ENCODE measurements at regions not wholly inside any gene's neighbourhood (a gene's known extent, or its start where the extent isn't known, plus 50 kb on each side); places are given as distances from the start of the nearest gene placed in this dataset.

- DNase-seq: no peak
These were observed 351.2 kb downstream of the CDH2 start for GRCh38 chr18:27825689-27826088.

DNA sequence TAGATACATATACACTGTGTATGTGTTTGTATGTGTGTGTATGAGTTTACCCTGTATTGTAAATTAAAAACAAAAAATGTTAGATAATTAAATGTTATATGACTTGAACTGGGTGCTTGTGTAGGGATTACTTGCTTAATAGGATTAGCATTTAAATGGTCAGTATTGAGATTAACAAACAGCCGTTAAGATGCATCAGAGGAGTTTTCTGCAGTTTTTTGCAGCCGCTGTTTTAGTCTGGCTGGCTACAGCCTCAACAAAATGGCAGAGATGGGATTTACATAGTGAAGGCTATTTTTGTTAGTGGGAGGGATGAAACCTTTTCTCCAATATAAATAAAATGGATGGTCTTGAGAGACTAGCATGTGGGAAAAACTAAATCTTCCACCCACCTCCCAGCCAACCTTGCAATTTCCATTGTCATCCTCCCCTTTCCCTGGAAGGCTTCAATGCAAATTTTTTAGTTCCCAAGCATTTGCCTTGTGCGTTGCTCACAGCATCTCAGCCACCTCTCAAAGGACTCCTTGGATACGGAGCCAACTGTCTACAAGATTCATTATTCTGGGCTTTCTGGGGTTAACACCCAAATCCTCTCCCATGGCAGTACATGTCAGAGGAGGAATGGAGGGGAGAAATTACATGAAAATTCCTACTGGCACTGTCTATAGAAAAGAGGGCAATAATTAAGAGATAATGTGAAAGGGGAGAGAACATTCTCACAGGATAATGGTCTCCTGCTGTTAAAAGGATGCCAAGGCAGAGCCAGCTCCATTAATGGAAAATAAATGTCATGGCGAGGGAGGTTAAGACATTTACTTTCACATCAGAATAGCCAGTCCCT is 351.9 kb downstream of the CDH2 start:
- DNase-seq: no peak

GRCh38 chr18:27824275-27824674 is 352.7 kb downstream of the CDH2 start:
- DNase-seq: no peak

DNA sequence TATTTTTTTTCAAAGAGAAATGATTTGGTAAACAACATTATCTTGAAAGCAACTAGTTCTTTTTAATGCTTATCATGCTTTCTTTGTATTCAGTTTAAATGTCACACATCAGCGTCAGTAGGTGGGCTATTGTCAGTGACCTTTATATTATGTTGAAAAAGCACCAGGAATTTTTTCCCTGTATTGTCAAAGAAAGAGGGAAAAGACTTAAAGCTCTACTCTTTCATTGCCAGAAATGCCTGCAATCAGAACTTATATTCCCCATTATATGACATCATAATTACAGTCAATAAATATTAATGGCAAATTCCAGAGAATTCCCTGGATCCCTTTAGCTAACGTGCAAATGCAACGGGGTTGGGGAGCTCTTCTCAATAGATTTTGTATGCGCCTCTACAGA is 353.9 kb downstream of the CDH2 start:
- no peak for DNase-seq

DNA sequence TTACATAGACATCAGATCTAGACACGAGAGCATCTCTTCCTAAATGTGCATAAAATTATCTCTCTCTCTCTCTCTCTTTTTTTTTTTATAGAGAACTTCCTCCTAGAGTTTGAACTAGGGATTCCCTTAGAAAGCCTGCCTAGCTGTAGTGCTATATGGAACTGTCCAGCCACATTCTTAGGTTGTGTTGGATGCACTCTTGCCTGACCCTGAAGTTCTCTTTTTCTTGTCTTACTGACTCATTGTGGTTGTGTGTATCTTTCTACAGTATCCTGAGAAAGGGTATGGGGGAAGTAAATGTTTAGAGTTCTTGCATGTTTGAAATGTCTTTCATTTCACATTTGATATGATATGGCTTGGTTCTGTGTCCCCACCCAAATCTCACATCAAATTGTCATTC is 368.2 kb downstream of the CDH2 start:
- DNase-seq: no peak

GRCh38 chr18:27803957-27804356 is 373.0 kb downstream of the CDH2 start:
- no peak for DNase-seq

DNA sequence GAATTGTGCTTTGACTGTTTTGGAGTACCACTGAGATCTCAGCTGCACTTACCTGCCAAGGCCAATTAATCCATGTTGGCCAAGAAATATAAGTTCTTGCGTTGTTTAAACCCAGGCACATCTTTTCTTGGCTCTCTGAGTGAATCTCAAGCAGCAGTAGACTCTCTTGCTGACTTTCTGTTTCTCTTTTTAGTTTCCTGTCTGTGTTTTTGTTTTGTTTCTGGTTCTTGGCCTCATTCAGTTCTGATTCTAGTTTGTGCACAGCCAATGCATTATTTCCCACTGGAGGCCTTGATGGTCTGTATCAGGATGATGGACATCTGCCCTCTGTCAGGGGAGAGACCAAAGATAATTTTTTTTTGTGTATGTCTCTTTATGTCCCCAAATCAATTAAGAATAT is 379.4 kb downstream of the CDH2 start:
- no peak for DNase-seq

DNA sequence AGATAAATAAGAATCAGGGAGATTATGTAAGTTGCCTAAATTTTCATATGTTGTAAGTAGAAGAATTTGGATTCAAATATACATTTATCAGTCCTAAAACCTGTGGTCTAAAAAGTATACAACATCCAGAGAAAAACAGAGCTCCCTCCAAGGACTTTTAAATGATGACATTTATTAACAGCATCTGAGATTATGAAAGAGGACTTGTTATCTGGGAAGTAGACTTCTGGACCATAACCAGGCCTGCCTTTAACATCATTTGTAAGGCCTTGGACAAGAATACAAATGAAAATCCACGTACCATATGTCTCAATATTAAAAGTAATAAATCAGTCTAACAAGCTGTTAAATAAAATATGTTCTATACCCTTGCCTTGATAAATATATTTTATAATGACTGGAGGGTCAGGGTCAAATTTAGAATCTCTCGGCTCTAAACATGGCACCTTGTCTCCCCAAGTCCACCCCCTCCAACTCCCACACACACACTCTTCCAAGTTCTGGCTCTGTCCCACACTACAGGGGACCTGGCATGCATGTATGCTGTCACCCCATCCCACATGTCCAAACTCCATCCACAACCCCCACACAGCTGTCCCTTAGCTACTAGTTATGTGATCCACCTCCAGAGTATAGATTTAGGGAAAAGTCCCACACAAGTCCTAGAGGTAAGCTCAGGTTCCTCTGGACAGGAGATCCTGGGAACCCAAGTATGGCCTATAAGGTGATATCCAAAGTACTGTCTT is 382.6 kb downstream of the CDH2 start:
- no peak for DNase-seq

DNA sequence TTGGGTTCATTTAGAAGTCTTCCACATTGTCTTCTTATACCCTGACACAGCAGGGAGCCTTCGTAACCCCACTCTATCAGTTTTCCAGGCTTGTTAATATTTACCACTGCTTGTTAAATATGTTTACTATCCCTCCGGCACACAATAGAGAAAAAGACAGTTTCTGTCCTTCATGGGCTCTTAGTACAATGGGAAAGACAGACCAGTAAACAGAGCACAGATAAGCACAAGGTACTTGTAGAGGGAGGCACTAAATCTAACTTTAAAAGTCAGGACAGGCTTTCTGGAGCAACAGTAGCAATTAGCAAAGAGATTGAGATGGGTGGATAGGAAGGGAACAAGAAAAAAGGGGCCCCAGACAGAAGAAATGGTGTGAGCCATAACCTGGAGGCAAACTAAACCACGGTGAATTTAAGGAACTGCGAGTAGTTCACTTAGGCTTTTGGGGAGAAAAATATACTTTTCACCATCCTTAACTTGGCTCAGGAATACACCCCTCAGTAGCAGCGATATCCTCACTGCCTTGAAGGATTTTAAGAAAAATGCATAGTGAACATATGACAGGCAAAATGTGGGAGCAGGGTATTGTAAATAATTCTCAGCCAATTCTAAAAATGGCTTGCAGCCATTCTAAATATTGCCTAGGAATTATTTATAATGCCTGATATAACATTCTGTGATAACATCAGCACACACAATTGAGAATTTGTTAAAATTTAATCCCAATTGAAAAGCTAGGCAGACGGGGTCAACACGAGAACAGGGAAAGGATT is 383.7 kb downstream of the CDH2 start:
- DNase-seq: no peak

DNA sequence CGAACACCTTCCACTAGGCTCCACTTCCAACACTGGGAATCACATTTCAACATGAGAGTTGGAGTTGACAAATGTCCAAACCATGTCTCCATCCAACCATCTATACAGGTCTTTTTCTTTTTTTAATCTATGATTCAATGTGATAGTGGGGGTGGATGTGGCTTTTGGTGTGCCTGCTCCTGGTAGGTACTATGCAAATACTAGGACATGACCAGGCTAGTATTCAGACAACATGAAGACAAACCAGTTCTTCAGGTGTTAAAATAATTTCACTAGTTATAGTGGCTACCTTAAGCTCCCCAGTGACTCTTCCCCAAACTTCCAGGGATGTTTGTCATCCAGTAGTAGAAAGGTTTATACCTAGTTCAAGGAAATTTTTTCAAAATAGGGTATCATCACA is 387.5 kb downstream of the CDH2 start:
- DNase-seq: no peak

DNA sequence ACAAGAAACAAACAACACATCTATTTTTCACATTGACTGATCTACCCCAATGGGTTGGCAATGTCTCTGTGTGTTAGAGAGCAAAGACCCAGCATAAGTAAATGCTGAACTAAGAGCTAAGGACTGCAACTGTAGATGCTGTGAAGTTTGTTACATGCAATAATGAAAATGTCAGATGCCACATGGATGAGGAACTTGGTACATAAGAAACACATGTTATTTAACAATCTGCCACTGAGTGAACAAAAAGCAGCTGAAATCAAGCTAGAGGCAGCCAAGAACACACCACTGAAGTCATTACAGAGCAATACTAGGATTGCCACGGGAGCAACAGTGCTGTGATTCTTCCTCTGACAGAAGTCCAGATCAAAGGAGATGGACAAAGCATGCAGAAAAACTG is 389.4 kb downstream of the CDH2 start:
- DNase-seq: no peak

- DNase-seq: no peak
These were observed 391.0 kb downstream of the CDH2 start for GRCh38 chr18:27785815-27786471.

- no peak for DNase-seq
These were observed 396.7 kb downstream of the CDH2 start for GRCh38 chr18:27780061-27780745.

DNA sequence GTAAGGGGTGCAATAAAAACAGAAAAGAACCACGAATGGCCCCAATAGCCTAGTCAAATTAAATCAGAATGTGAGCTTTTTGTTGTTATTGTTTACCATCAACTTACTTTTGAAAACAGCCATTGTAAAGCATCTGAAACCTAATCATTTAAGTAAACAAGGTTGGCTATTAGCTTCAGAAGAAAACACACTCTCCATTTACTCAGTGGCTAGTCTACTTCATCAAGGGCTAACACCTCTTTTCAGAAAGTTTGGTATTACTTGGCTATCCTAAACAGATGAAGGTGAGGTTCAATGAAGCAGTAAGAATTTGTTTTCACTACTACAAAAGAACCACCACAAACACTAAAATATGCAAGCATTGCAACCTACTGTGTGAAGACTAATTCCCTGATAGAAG is 398.0 kb downstream of the CDH2 start:
- no peak for DNase-seq

DNA sequence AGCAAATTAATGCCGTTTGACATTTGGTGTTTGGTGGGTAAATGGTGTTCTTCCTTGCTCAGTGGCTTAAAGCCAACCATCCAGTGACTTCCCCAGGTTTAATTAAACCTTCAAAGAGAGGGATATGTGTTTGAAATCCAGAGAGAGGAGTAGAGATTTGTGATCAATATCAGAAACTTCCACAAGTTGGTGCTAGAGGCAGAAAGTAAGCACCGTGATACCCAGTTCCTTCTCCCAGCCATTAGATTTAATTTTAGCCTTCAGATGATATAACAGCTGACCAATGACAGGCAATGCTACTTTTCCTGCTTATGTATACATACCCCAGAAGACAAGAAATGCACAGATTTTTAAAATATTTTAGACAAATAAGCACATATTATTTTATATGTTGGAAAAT is 398.5 kb downstream of the CDH2 start:
- DNase-seq: no peak

DNA sequence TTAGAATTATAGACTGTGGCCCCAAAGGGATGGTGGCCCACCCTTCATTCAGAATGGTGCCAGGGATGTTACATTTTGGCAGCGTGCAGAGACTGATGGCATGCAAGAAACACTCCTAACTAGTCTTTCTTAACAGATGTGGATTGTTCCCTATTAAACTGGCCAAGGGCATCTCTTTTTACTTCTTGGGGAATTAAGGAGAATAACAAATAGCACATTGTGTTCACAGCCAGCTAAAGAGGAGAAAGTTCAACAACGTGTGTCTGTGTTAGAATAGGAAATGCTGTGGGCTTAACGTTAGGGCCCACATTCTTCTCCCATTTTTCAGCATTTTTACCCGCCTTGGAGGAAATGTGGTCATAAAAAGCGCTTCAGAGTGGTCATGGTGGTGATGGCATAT is 404.8 kb downstream of the CDH2 start:
- no peak for DNase-seq

- no peak for DNase-seq
These were observed 405.4 kb downstream of the CDH2 start for GRCh38 chr18:27771571-27771970.

- no peak for DNase-seq
These were observed 407.8 kb downstream of the CDH2 start for GRCh38 chr18:27769152-27769551.

GRCh38 chr18:27763936-27764335 is 413.0 kb downstream of the CDH2 start:
- DNase-seq: no peak

DNA sequence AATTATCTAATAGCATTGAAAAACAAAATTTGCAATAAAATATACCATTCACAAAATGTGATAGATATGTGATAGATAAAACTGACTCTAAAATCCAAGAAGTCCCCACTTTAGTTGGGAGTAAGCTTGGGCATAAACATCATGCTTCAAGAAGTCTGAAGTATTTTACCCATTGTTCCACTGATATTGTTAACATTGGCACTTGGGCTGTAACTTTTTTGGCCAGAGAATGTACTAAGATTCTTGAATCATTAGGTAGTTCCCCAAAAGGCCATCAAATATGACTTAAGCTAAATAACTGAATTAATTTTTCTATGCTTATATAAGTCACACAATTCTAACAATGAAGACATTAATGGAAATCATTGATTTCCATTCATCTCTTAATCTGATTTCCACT is 413.6 kb downstream of the CDH2 start:
- DNase-seq: no peak

GRCh38 chr18:27762054-27762453 is 414.9 kb downstream of the CDH2 start:
- DNase-seq: no peak

- no peak for DNase-seq
These were observed 424.0 kb downstream of the CDH2 start for GRCh38 chr18:27752944-27753343.

Measured in hindlimb muscle (tissue), 1 donor.